ENCODE measurements at regions not wholly inside any gene's neighbourhood (a gene's known extent, or its start where the extent isn't known, plus 50 kb on each side); places are given as distances from the start of the nearest gene placed in this dataset.

- no peaks in the 10 kb centered on the region for H3K27me3 ChIP-seq (ENCODE audit: control insufficient read depth in 1 of 2, insufficient read depth in 1 of 2, low read length in 2 of 2)
- no peak overlapping the region for H4K91ac ChIP-seq (ENCODE audit: low read length)
- H3K4me3 ChIP-seq (ENCODE audit: insufficient read depth in 1 of 2, low read depth in 1 of 2, low read length in 2 of 2): no peak overlapping the region
- no peak overlapping the region for H4K8ac ChIP-seq (ENCODE audit: low read length)
- H2BK5ac ChIP-seq (ENCODE audit: low read depth, low read length, poor library complexity, severe bottlenecking): no peak overlapping the region
- peaks cover 19% of the 10 kb centered on the region for H3K9me3 ChIP-seq (ENCODE audit: control insufficient read depth, low read length)
- no peak overlapping the region for H3K4ac ChIP-seq (ENCODE audit: low read depth in 1 of 2, low read length in 2 of 2)
- H2AFZ ChIP-seq (ENCODE audit: low read depth, low read length): no peak overlapping the region
- H3K36me3 ChIP-seq (ENCODE audit: control insufficient read depth in 1 of 2, insufficient read depth in 2 of 2, low read depth in 1 of 2, low read length in 2 of 2): no peaks in the 10 kb centered on the region
- no peak overlapping the region for H2BK12ac ChIP-seq (ENCODE audit: low read length in 2 of 2)
- no peak overlapping the region for H3K27ac ChIP-seq (ENCODE audit: low read length, poor library complexity, severe bottlenecking)
- H3K23ac ChIP-seq (ENCODE audit: low read length in 2 of 2): no peak overlapping the region
- DNase-seq: no peak
- H3K79me1 ChIP-seq (replicated peaks; ENCODE audit: low read length, poor library complexity, severe bottlenecking): no peaks in the 10 kb centered on the region
- 78% methylated on average over 4 of the region's 5 CpGs for WGBS
- H3K14ac ChIP-seq (ENCODE audit: low read length in 2 of 2): no peak overlapping the region
- H2AK5ac ChIP-seq (ENCODE audit: low read length, severe bottlenecking): no peak overlapping the region
- no peak overlapping the region for H2BK15ac ChIP-seq (ENCODE audit: low read depth, poor library complexity, severe bottlenecking)
- no peak overlapping the region for H2BK120ac ChIP-seq (ENCODE audit: low read depth, low read length)
- H3K4me2 ChIP-seq (ENCODE audit: low read length, poor library complexity, severe bottlenecking): no peak overlapping the region
- H3K4me1 ChIP-seq (ENCODE audit: control insufficient read depth, insufficient read depth, low read depth, low read length): no peaks in the 10 kb centered on the region
- no peak overlapping the region for H3K9ac ChIP-seq (ENCODE audit: low read length)
- H3K18ac ChIP-seq (ENCODE audit: low read depth in 1 of 2, low read length in 2 of 2): no peak overlapping the region
Observed at GRCh38 chr10:2228320-2228901, 491.1 kb upstream of the ADARB2 start.

DNA sequence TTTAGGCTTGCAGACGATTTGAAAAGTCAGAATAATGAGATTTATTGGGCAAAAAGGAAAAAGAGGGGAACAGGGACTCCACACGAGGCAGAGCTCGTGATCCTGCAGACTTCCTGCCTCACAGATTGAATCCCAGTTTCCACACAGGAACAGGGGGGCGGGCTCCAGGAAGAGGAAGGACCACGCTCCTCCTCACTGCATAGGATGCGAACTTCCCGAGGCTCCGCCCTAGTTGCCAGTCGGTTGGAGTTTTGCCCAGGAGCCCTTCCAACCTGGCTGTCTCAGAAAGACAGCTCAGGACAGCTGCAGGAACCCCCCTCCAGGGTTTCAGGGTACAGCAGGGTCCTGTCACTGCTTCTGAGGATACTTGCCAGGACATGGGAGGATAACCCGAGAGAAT, 488.3 kb upstream of the ADARB2 start:
- Histone ChIP-seq H3K18ac (ENCODE audit: low read depth in 1 of 2, low read length in 2 of 2) (no peak overlapping the region), H3K14ac (ENCODE audit: low read length in 2 of 2) (no peak overlapping the region), H2BK120ac (ENCODE audit: low read depth, low read length) (no peak overlapping the region), H3K4me3 (ENCODE audit: insufficient read depth in 1 of 2, low read depth in 1 of 2, low read length in 2 of 2) (no peak overlapping the region), H2AFZ (ENCODE audit: low read depth, low read length) (no peak overlapping the region), H3K27me3 (ENCODE audit: control insufficient read depth in 1 of 2, insufficient read depth in 1 of 2, low read length in 2 of 2) (no peaks in the 10 kb centered on the region), H3K9ac (ENCODE audit: low read length) (no peak overlapping the region), H3K4ac (ENCODE audit: low read depth in 1 of 2, low read length in 2 of 2) (no peak overlapping the region), H3K4me2 (ENCODE audit: low read length, poor library complexity, severe bottlenecking) (no peak overlapping the region), H3K36me3 (ENCODE audit: control insufficient read depth in 1 of 2, insufficient read depth in 2 of 2, low read depth in 1 of 2, low read length in 2 of 2) (no peaks in the 10 kb centered on the region), H2BK15ac (ENCODE audit: low read depth, poor library complexity, severe bottlenecking) (no peak overlapping the region), H3K9me3 (ENCODE audit: control insufficient read depth, low read length) (peaks cover 14% of the 10 kb centered on the region), H3K4me1 (ENCODE audit: control insufficient read depth, insufficient read depth, low read depth, low read length) (peaks cover 3% of the 10 kb centered on the region), H3K27ac (ENCODE audit: low read length, poor library complexity, severe bottlenecking) (no peak overlapping the region), H3K79me1 (replicated peaks; ENCODE audit: low read length, poor library complexity, severe bottlenecking) (no peaks in the 10 kb centered on the region), H4K8ac (ENCODE audit: low read length) (no peak overlapping the region), H4K91ac (ENCODE audit: low read length) (no peak overlapping the region), H2AK5ac (ENCODE audit: low read length, severe bottlenecking) (no peak overlapping the region), H2BK5ac (ENCODE audit: low read depth, low read length, poor library complexity, severe bottlenecking) (no peak overlapping the region), H3K23ac (ENCODE audit: low read length in 2 of 2) (no peak overlapping the region), H2BK12ac (ENCODE audit: low read length in 2 of 2) (no peak overlapping the region)
- 78% methylated on average over 10 of the region's 10 CpGs for WGBS
- no peak for DNase-seq

GRCh38 chr10:2223548-2224320, 486.4 kb upstream of the ADARB2 start:
- Histone ChIP-seq H3K18ac (ENCODE audit: low read depth in 1 of 2, low read length in 2 of 2) (no peak overlapping the region), H3K9ac (ENCODE audit: low read length) (no peak overlapping the region), H2BK15ac (ENCODE audit: low read depth, poor library complexity, severe bottlenecking) (no peak overlapping the region), H3K4me3 (ENCODE audit: insufficient read depth in 1 of 2, low read depth in 1 of 2, low read length in 2 of 2) (no peak overlapping the region), H2AFZ (ENCODE audit: low read depth, low read length) (no peak overlapping the region), H4K91ac (ENCODE audit: low read length) (no peak overlapping the region), H3K4me2 (ENCODE audit: low read length, poor library complexity, severe bottlenecking) (no peak overlapping the region), H3K14ac (ENCODE audit: low read length in 2 of 2) (no peak overlapping the region), H3K4ac (ENCODE audit: low read depth in 1 of 2, low read length in 2 of 2) (no peak overlapping the region), H2BK120ac (ENCODE audit: low read depth, low read length) (no peak overlapping the region), H2AK5ac (ENCODE audit: low read length, severe bottlenecking) (peak overlapping the region; percentile 38), H3K9me3 (ENCODE audit: control insufficient read depth, low read length) (peaks cover 11% of the 10 kb centered on the region), H2BK5ac (ENCODE audit: low read depth, low read length, poor library complexity, severe bottlenecking) (no peak overlapping the region), H3K23ac (ENCODE audit: low read length in 2 of 2) (no peak overlapping the region), H3K27me3 (ENCODE audit: control insufficient read depth in 1 of 2, insufficient read depth in 1 of 2, low read length in 2 of 2) (no peaks in the 10 kb centered on the region), H3K79me1 (replicated peaks; ENCODE audit: low read length, poor library complexity, severe bottlenecking) (no peaks in the 10 kb centered on the region), H3K4me1 (ENCODE audit: control insufficient read depth, insufficient read depth, low read depth, low read length) (peaks cover 3% of the 10 kb centered on the region), H4K8ac (ENCODE audit: low read length) (no peak overlapping the region), H3K27ac (ENCODE audit: low read length, poor library complexity, severe bottlenecking) (no peak overlapping the region), H3K36me3 (ENCODE audit: control insufficient read depth in 1 of 2, insufficient read depth in 2 of 2, low read depth in 1 of 2, low read length in 2 of 2) (no peaks in the 10 kb centered on the region), H2BK12ac (ENCODE audit: low read length in 2 of 2) (no peak overlapping the region)
- DNase-seq: no peak
- WGBS: 76% methylated on average over 8 of the region's 8 CpGs

DNA sequence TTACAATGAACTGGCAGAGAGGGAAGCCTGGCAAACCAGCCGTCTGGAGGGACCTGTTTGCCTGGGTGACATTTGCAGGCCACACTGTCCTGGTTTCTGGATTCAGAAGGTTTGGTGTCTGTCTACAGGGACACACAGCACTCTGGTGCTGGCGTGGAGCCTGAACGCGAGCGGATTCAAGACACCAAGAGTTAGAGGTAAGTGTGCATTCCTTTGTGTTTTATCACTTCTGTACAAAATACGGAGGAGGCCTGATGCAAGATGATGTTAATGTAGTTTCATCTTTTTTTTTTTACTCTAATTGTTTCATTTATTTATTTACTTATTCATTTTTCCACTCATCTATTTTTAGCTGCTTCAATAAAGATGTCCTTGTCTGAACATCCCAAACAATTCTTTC, 485.3 kb upstream of the ADARB2 start:
- no peak for DNase-seq
- no peak overlapping the region for H4K91ac ChIP-seq (ENCODE audit: low read length)
- no peak overlapping the region for H3K4me3 ChIP-seq (ENCODE audit: insufficient read depth in 1 of 2, low read depth in 1 of 2, low read length in 2 of 2)
- H3K14ac ChIP-seq (ENCODE audit: low read length in 2 of 2): no peak overlapping the region
- H3K27me3 ChIP-seq (ENCODE audit: control insufficient read depth in 1 of 2, insufficient read depth in 1 of 2, low read length in 2 of 2): no peaks in the 10 kb centered on the region
- no peak overlapping the region for H2BK120ac ChIP-seq (ENCODE audit: low read depth, low read length)
- H3K4me1 ChIP-seq (ENCODE audit: control insufficient read depth, insufficient read depth, low read depth, low read length): peaks cover 3% of the 10 kb centered on the region
- H2AK5ac ChIP-seq (ENCODE audit: low read length, severe bottlenecking): no peak overlapping the region
- H3K18ac ChIP-seq (ENCODE audit: low read depth in 1 of 2, low read length in 2 of 2): no peak overlapping the region
- no peaks in the 10 kb centered on the region for H3K36me3 ChIP-seq (ENCODE audit: control insufficient read depth in 1 of 2, insufficient read depth in 2 of 2, low read depth in 1 of 2, low read length in 2 of 2)
- no peak overlapping the region for H4K8ac ChIP-seq (ENCODE audit: low read length)
- no peak overlapping the region for H2AFZ ChIP-seq (ENCODE audit: low read depth, low read length)
- H3K27ac ChIP-seq (ENCODE audit: low read length, poor library complexity, severe bottlenecking): peak overlapping the region; percentile 74
- no peak overlapping the region for H2BK5ac ChIP-seq (ENCODE audit: low read depth, low read length, poor library complexity, severe bottlenecking)
- no peaks in the 10 kb centered on the region for H3K79me1 ChIP-seq (replicated peaks; ENCODE audit: low read length, poor library complexity, severe bottlenecking)
- no peak overlapping the region for H3K4me2 ChIP-seq (ENCODE audit: low read length, poor library complexity, severe bottlenecking)
- H3K9me3 ChIP-seq (ENCODE audit: control insufficient read depth, low read length): peaks cover 11% of the 10 kb centered on the region
- no peak overlapping the region for H2BK12ac ChIP-seq (ENCODE audit: low read length in 2 of 2)
- no peak overlapping the region for H3K9ac ChIP-seq (ENCODE audit: low read length)
- H2BK15ac ChIP-seq (ENCODE audit: low read depth, poor library complexity, severe bottlenecking): no peak overlapping the region
- no peak overlapping the region for H3K4ac ChIP-seq (ENCODE audit: low read depth in 1 of 2, low read length in 2 of 2)
- 93% methylated on average over 5 of the region's 6 CpGs for WGBS
- H3K23ac ChIP-seq (ENCODE audit: low read length in 2 of 2): no peak overlapping the region

Data from mesenchymal stem cell (in vitro differentiated cells and primary cell).